ENCODE measurements at regions not wholly inside any gene's neighbourhood (a gene's known extent, or its start where the extent isn't known, plus 50 kb on each side); places are given as distances from the start of the nearest gene placed in this dataset.
"Not testable (repeated sequence)": the region's sequence is repeated elsewhere in the genome, so short reads cannot be mapped to it uniquely, and the experiment has no call there.

DNA sequence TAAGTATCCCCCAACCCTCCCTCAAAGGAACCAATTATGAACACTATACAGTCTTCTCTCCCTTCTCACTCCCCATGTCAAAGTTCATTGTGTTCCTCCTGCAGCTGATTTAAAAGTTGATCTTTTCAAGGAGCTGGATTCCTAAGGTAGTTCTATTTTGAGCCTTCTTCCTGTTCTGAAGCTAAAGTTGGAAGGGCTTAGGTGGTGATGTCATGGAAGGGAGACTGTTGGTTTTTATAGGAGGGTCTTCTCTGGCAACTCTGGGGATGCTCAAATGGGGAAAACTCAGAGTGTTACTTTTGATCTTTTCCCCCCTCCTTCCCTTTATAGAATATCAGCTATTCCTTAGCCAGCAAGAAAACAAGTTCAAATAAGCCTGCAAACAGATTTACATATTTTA, 83.0 kb upstream of the AK4 start:
- no peak for DNase-seq

DNA sequence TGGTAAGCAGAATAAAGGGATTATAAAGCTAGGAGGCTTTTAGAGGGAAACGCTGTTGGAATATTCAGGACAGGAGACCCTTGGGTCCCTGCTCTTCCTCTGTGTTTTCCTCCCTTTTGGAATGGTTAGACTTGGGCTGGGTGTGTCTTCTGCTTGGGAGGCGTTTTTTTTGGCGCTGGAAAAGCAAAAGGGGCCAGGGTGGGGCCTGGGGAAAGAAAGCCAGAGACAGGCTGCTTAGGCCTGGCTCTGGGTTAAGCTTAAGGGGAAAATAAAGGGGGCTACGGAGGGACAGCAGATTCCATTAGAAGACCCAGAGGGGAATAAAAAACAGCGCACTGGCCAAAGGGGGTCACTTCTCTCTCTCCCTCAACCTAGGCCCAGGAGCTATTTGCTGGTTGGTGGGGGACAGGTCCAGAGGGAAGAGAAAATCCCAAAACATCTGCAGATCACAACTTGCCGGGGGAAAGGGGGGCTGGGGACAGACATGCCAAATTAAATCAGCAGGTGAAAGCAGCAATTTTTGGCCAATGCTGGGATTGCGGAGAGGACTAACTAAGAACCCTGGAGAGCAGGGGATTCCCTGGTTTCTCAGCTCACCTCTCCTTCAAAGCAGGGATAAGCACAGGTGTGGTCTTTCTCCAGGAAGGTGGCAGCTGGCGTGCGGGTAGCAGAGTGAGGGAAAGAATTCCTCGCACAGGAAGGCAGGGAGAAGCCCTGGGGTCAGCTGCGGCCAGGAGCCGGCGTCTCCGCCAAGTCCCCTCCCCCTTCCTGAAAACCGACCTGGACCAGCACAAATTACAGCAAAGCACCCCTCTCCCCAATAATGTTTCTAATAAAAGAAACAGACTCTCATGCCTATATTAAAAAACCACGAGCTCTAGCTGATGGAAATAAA, 82.2 kb upstream of the AK4 start:
- peak; percentile 7 for DNase-seq

DNA sequence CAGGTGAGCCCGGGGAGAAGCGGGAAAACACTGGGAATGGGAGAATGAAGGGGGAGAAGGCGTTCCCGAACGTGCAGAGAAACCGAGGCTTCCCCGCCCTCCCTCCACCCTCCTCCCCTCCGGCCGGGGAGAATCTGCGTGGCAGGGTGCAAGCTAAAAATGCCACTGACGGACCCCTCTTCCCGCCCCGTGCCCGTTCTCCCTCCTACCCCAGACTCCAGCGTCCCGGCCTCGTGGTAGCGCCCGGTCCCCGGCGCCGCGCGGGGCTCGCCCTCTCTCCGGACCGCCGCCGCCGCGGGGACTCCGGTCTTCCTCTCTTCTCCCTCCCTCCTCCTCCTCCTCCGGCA, 81.6 kb upstream of the AK4 start:
- no peak for DNase-seq

GRCh38 chr1:65066766-65067490, 81.1 kb upstream of the AK4 start:
- peak; percentile 16 for DNase-seq

- DNase-seq = peak; percentile 51
Observed at GRCh38 chr1:65067491-65068201, 80.4 kb upstream of the AK4 start.

DNA sequence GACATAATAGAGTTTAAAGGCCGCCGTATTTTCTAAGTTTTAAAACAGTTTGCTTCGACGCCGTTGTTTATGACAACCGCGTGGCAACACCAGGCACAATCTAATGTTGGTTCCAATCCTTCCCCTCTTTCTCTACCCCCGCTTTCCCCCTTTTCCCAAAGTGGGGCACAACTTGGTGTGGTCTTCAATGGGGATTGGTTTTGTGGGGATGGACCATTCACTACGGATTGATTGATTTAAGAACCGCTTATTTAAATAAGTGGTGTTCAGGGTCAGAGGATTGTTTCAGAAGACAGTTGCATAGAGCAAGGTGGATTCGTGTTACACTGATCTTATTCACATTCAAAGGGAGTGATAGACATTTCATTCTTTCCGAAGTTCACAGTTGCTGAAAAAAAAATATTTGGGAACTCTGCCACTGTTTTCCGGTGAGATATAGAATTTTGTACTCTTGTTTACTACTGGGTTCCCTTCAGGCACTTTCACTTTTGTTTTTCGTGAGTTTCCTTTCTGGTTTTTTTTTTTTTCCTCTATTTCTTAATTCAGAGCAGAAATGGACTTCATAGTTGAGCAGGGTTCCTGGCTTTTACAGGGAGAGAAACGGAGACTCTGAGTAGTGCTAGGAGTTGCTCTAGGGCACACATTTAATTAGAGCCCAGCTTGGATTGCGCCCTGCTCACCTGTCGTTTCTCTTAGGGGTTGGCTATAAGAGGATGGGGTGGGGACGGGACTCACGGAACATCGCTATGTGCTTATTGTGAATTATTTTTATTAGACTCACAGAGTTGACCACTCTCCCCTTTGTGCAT, 79.6 kb upstream of the AK4 start:
- DNase-seq = no peak

DNA sequence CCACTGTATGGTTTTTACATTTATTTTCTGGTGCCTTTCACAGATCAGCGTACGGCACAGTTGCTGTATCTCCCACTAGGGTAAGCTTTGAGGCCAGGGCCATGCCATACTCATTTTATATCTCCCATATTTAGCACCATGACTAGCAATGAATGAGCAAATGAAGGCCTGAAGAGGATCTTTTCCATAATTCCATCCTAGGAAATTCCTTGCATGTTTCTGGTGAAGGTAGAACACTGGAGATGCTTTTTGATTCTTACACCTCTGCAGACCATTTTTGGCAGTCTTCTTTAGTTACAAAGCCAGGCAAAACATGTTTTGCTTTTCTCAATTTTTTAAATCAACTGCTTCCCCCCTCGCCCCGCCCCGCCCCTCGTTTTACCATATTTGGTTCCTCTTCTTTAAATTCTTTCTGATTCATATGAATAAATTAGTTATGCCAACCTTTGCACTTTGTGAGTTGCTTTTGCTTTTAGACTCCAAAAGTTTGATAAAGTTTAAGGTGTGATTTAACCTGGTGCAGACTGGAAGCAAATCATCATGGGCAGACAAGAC, 78.9 kb upstream of the AK4 start:
- no peak for DNase-seq

GRCh38 chr1:65072845-65073244, 75.2 kb upstream of the AK4 start:
- DNase-seq = no peak

GRCh38 chr1:65075123-65075976, 72.7 kb upstream of the AK4 start:
- DNase-seq = peak; percentile 35

- DNase-seq = no peak
Observed at GRCh38 chr1:65077369-65077768, 70.6 kb upstream of the AK4 start.

GRCh38 chr1:65079941-65080340, 68.1 kb upstream of the AK4 start:
- DNase-seq = no peak

GRCh38 chr1:65082346-65083040, 65.5 kb upstream of the AK4 start:
- no peak for DNase-seq

GRCh38 chr1:65083263-65083896, 64.6 kb upstream of the AK4 start:
- DNase-seq = no peak

GRCh38 chr1:65084066-65084465, 63.9 kb upstream of the AK4 start:
- no peak for DNase-seq

DNA sequence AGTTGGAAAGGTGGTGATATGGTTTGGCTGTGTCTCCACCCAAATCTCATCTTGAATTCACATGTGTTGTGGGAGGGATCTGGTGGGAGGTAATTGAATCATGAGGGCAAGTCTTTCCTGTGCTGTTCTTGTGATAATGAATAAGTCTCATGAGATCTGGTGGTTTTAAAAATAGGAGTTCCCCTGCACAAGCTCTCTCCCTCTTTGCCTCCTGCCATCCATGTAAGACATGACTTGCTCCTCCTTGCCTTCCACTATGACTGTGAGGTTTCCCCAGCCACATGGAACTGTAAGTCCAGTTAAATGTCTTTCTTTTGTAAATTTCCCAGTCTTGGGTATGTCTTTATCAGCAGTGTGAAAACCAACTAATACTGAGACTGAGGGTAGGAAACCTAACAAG, 60.5 kb upstream of the AK4 start:
- DNase-seq = not testable (repeated sequence)

GRCh38 chr1:65090406-65090805, 57.6 kb upstream of the AK4 start:
- no peak for DNase-seq

DNA sequence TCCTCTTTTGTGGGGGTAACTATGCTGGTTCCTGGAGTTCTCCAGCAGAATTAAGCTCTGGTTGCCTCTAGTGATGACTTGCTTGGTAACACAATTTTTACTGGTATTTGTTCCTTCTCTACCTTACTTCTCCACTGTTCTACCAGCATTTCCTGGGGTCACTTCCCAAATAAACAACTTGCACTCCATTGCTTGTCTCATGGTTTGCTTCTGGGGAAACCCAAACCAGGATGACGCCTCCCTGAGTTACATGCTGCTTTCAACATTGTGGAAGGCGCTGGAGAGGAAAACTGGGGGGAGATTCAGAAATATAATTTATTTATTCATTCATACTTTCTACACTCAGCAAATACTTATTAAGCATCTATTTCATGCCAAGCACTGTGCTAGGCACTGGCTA, 55.3 kb upstream of the AK4 start:
- DNase-seq = no peak

- no peak for DNase-seq
Observed at GRCh38 chr1:65097076-65097475, 50.9 kb upstream of the AK4 start.

All from NCI-H1092 treated with DMSO at 0.1 percent for 48 hours (cell line).